Stimulated activated CD4-positive, alpha-beta T cell treated with anti-CD3 and anti-CD28 coated beads, TNF-alpha, amount 100 ng/mL, for 48 hours (primary cell): ENCODE measurements at regions not wholly inside any gene's neighbourhood (a gene's known extent, or its start where the extent isn't known, plus 50 kb on each side); places are given as distances from the start of the nearest gene placed in this dataset.
"Not testable (repeated sequence)": the region's sequence is repeated elsewhere in the genome, so short reads cannot be mapped to it uniquely, and the experiment has no call there.

Source experiments
- DNase-seq, 3 donors: peaks; one replicate each; pipeline ENCODE4 v3.0.0-alpha.2; 2020; ENCODE audit warnings: low read depth in 3 of 3

GRCh38 chr12:29961231-29961630 lies 177.5 kb upstream of the TMTC1 start:
- DNase-seq = no peak

GRCh38 chr12:29960122-29960521 lies 176.4 kb upstream of the TMTC1 start:
- no peak for DNase-seq

GRCh38 chr12:29957835-29958234 lies 174.1 kb upstream of the TMTC1 start:
- DNase-seq = no peak

- DNase-seq = no peak
These were observed 162.2 kb upstream of the TMTC1 start for GRCh38 chr12:29945904-29946303.

- DNase-seq = no peak
These were observed 160.7 kb upstream of the TMTC1 start for GRCh38 chr12:29944269-29945000.

GRCh38 chr12:29943683-29944082 lies 159.9 kb upstream of the TMTC1 start:
- DNase-seq = no peak

GRCh38 chr12:29940811-29941210 lies 157.1 kb upstream of the TMTC1 start:
- DNase-seq = no peak

GRCh38 chr12:29930503-29930902 lies 146.8 kb upstream of the TMTC1 start:
- no peak for DNase-seq

GRCh38 chr12:29929295-29929694 lies 145.6 kb upstream of the TMTC1 start:
- no peak for DNase-seq

GRCh38 chr12:29921307-29921706 lies 137.6 kb upstream of the TMTC1 start:
- DNase-seq = no peak

- DNase-seq = no peak
These were observed 124.4 kb upstream of the TMTC1 start for GRCh38 chr12:29908157-29908556.

GRCh38 chr12:29907461-29907860 lies 123.7 kb upstream of the TMTC1 start:
- no peak for DNase-seq

GRCh38 chr12:29902043-29902442 lies 118.3 kb upstream of the TMTC1 start:
- no peak for DNase-seq

GRCh38 chr12:29901585-29901984 lies 117.8 kb upstream of the TMTC1 start:
- no peak for DNase-seq

GRCh38 chr12:29899212-29899931 lies 115.6 kb upstream of the TMTC1 start:
- no peak for DNase-seq

GRCh38 chr12:29895966-29896365 lies 112.2 kb upstream of the TMTC1 start:
- no peak for DNase-seq

- DNase-seq = no peak
These were observed 109.3 kb upstream of the TMTC1 start for GRCh38 chr12:29893002-29893401.

GRCh38 chr12:29891792-29892191 lies 108.0 kb upstream of the TMTC1 start:
- no peak for DNase-seq

GRCh38 chr12:29889737-29890136 lies 106.0 kb upstream of the TMTC1 start:
- peak in 1 of 3 donors; percentile 1 for DNase-seq

GRCh38 chr12:29888777-29889176 lies 105.0 kb upstream of the TMTC1 start:
- no peak for DNase-seq

GRCh38 chr12:29884957-29885356 lies 101.2 kb upstream of the TMTC1 start:
- not testable (repeated sequence) for DNase-seq

- DNase-seq = no peak
These were observed 100.3 kb upstream of the TMTC1 start for GRCh38 chr12:29883941-29884554.

GRCh38 chr12:29883525-29883924 lies 99.8 kb upstream of the TMTC1 start:
- DNase-seq = no peak
